BE2C (cell line): ENCODE measurements at regions not wholly inside any gene's neighbourhood (a gene's known extent, or its start where the extent isn't known, plus 50 kb on each side); places are given as distances from the start of the nearest gene placed in this dataset.

ENCODE experiments used
- DNase-seq: peaks from one replicate; pipeline ENCODE4 v3.0.0-alpha.2; 2020
- H3K27me3 ChIP-seq: fragments of 250-450 bp; sonication (Bioruptor Pico); 2 replicates; pipeline ENCODE4 v1.5.1; 2020; ENCODE audit warnings: mild to moderate bottlenecking
- H3K36me3 ChIP-seq: fragments of 250-450 bp; sonication (Bioruptor Pico); 2 replicates; pipeline ENCODE4 v1.5.1; 2020; ENCODE audit warnings: mild to moderate bottlenecking
- H3K4me1 ChIP-seq: fragments of 250-450 bp; sonication (Bioruptor Pico); 2 replicates; pipeline ENCODE4 v1.5.1; 2020
- H3K4me3 ChIP-seq: 2 replicates; pipeline ENCODE4 v1.5.1; 2011; ENCODE audit warnings: low read depth, low read length
- H3K9me3 ChIP-seq: fragments of 250-450 bp; sonication (Bioruptor Pico); 2 replicates; pipeline ENCODE4 v1.5.1; 2020
- CTCF ChIP-seq: IDR thresholded peaks from 2 replicates; pipeline ENCODE4 v1.5.1; 2012; ENCODE audit warnings: mild to moderate bottlenecking, low read depth, low read length

DNA sequence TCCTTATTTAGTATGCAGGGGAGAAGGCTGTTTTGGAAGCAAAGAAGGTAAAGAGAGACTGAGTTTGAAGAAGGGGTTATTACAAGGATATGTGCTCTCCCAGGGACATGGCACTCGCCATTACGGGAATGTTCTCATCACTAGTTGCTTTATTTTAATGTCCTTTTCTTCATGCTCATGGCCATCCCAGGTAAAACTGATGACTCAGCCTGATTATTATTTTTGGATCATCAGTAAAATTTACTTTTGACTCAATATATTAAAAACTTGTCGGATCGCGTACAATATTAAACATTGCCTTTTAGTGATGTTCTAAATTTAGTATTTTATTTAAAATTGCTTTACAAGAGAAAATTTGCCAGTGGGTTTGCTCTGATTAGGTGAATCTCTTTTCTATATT is 414.7 kb downstream of the TLE4 start:
- DNase-seq: no peak
- H3K4me1 ChIP-seq: no peaks in the 10 kb centered on the region; the same call in 1 of the 2 replicates
- H3K36me3 ChIP-seq: no peaks in the 10 kb centered on the region
- no peaks in the 10 kb centered on the region for H3K9me3 ChIP-seq
- no peak overlapping the region for H3K4me3 ChIP-seq
- no peak for TF ChIP-seq CTCF
- no peaks in the 10 kb centered on the region for H3K27me3 ChIP-seq

DNA sequence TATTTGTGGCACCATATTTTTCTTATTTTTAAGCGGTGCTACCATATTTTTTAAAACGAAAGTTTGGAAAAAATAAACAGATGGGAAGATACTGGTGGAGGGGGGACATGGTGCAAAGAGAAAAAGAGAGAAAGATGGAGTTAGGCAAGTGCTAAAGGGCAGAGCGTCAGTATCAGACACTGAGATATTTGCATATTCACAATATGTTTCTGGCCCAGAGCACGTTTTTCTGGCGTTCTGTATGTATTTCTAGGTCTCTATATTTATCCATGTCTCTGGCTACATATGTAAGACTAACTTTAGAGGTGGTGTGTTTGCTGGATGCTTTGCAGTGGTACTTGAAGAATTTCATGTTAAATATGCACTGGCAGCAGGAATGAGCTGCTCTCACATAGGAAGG is 414.0 kb downstream of the TLE4 start:
- DNase-seq: no peak
- Histone ChIP-seq H3K27me3 (no peaks in the 10 kb centered on the region), H3K9me3 (no peaks in the 10 kb centered on the region), H3K4me1 (no peaks in the 10 kb centered on the region; the same call in 1 of the 2 replicates), H3K36me3 (no peaks in the 10 kb centered on the region), H3K4me3 (no peak overlapping the region)
- no peak for TF ChIP-seq CTCF

- Histone ChIP-seq H3K4me3 (no peak overlapping the region), H3K4me1 (no peaks in the 10 kb centered on the region; the same call in 1 of the 2 replicates), H3K36me3 (no peaks in the 10 kb centered on the region), H3K9me3 (no peaks in the 10 kb centered on the region), H3K27me3 (no peaks in the 10 kb centered on the region)
- no peak for TF ChIP-seq CTCF
- no peak for DNase-seq
Measured at GRCh38 chr9:79985264-79985663, 413.5 kb downstream of the TLE4 start.

- no peak for DNase-seq
- no peaks in the 10 kb centered on the region for H3K36me3 ChIP-seq
- H3K27me3 ChIP-seq: no peaks in the 10 kb centered on the region
- no peaks in the 10 kb centered on the region; the same call in 1 of the 2 replicates for H3K4me1 ChIP-seq
- H3K4me3 ChIP-seq: no peak overlapping the region
- no peaks in the 10 kb centered on the region for H3K9me3 ChIP-seq
- no peak for TF ChIP-seq CTCF
Measured at GRCh38 chr9:79984429-79985067, 412.8 kb downstream of the TLE4 start.

GRCh38 chr9:79980432-79980831 is 408.7 kb downstream of the TLE4 start:
- Histone ChIP-seq H3K27me3 (no peaks in the 10 kb centered on the region), H3K36me3 (no peaks in the 10 kb centered on the region), H3K4me1 (no peaks in the 10 kb centered on the region; the same call in 1 of the 2 replicates), H3K9me3 (no peaks in the 10 kb centered on the region), H3K4me3 (no peak overlapping the region)
- DNase-seq: no peak
- TF ChIP-seq CTCF: no peak

DNA sequence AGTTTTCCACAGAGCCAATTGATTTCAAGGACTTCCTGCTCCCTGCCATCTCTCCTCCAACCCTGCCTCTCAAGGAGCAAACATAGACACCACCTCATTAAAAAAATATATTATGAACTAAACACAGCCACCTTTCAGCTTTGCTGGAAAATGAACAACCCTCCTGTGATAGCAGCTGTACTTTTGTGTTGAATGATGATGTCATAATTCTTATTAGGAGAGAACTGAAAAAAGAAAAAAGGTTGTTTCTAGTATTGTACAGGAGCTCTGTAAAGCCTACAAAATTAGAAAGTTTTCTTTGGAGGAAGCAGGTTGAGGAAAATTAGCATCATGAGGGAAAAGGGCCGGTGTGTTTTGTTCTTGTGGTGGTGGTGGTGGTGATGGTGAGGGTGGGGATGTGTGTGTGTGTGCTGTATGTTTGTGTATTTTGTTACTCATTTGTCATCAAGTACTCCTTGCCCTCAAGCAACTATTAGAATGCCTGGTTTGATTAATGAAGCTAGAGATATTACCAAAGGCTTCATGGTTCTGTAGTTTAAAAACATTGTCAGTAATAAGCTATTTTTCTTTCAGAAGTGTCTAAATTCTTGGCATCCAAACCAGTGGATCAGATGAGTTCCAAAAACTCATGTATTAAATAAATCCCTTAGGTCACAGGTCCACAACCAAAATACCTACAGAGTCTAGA is 405.9 kb downstream of the TLE4 start:
- TF ChIP-seq CTCF: no peak
- H3K4me1 ChIP-seq: no peaks in the 10 kb centered on the region
- no peaks in the 10 kb centered on the region for H3K27me3 ChIP-seq
- no peak for DNase-seq
- H3K36me3 ChIP-seq: no peaks in the 10 kb centered on the region
- H3K9me3 ChIP-seq: no peaks in the 10 kb centered on the region
- no peak overlapping the region for H3K4me3 ChIP-seq
